SK-N-MC (cell line): ENCODE measurements at regions not wholly inside any gene's neighbourhood (a gene's known extent, or its start where the extent isn't known, plus 50 kb on each side); places are given as distances from the start of the nearest gene placed in this dataset.

ENCODE experiments used
- EZH2 ChIP-seq: fragments of 200-600 bp; sonication (generic); IDR thresholded peaks from one replicate; pipeline ENCODE4 v1.6.1; 2017; ENCODE audit warnings: antibody characterized with exemption
- POLR2AphosphoS5 ChIP-seq: IDR thresholded peaks from 2 replicates; pipeline ENCODE4 v1.6.1; 2012; ENCODE audit warnings: mild to moderate bottlenecking, low read depth, low read length, borderline replicate concordance

DNA sequence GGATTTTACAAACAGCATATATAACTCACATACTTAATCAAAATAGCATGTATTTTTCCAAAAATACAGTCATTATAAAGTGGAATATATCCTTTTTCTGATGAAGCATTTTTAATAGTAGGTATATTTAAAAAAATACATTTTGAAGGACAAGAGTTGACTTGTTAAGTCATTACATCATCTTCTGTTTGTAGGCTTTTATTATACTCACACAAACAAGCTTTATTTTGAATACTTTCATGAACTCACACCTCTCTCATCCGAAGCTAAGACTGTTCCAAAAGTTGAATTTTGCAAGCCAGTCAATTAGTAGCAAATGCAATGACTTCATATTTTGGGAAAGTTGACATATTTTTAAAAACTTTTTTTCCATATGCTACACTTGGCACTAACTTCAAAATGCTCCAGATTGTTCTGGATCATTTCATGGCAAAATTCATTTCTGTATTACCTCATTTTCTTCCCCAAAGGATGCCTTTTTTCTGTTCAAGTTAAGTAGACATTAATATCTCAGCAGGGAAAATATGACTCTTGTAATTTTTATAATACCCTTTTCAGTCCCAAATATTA, 68.5 kb upstream of the WDR75 start:
- TF ChIP-seq EZH2 (no peak), POLR2AphosphoS5 (no peak)
